GM18519 (cell line): ENCODE measurements at regions not wholly inside any gene's neighbourhood (a gene's known extent, or its start where the extent isn't known, plus 50 kb on each side); places are given as distances from the start of the nearest gene placed in this dataset.
"Not testable (repeated sequence)": the region's sequence is repeated elsewhere in the genome, so short reads cannot be mapped to it uniquely, and the experiment has no call there.

ENCODE experiments used
- ATAC-seq: cut with Tn5 transposase; IDR thresholded peaks from one replicate; pipeline ENCODE4 v1.9.1; 2021; ENCODE audit warnings: mild to moderate bottlenecking, moderate library complexity; ENCODE audit not compliant: unreplicated experiment, low FRiP score

- peak; percentile 28 for ATAC-seq
Observed at GRCh38 chr1:80640978-80641377, 1159.8 kb upstream of the ADGRL2 start.

DNA sequence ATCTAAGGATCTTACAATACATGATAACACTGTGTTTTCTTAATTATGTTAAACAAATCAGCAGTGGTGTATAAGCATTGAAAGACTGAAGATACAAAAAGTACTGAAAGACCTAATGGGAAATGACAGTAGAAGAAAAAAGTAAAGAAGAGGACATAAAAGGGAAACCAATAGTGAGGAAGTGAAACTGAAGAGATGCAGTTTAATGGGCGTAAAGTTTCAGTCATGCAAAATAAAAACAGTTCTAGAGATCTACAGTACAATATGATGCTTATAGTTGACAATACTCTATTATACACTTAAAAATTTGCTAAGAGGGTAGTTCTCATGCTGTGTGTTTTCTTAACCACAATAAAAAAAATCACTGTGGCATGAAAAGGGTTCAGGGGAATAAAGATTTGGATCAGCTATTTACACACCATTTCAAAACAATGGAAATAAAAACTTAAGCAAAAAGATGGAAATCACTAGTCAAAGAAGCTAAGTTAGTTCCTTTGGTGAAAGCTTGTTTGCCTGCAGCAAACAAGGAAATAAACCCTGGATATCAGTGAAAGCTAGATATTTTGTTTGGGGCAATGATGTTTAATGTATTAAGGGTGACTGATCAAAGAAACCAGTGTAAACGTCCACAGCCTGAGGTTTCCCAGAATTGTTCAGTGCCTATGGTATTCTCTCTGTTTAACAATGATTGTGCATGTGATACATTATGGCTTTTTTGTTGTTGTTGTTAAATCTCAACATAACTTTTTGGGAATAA is 1160.8 kb upstream of the ADGRL2 start:
- ATAC-seq: peak; percentile 98

DNA sequence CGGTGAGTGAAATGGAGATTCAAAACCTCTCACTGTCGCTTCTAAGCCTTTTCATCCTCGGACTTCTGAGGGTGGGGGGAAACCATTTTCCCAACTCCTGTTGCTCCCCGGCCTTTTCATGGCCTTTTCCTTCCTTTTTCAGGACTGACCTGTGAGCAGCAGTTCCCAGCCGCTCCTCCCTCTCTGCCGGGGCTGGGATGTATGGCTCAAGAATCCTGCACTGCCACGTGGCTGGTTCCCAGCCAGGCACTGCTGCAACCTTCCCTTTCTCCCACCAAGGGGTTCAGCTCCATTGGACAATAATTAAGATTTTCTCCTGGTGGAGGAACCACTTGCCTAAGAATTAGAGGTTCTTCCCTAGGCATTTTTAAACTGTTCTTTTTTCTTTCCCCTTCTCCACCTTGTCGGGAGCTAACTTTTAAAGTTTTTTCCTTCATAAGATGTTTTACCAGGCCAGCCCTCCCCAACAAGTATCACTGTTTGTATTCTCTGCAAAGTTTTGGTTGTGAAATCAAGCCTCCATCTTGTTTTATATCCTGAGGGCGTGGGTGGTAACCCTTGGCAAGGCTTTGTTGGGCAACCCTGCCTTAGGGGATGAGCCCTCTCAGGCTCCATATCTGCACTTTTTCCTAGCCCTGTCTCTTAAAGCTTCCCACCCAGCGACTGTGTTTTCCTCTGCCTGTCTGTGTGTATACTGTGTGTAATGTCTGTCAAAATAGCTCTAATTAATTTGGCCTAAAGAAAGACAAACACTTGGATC is 1166.6 kb upstream of the ADGRL2 start:
- no peak for ATAC-seq

GRCh38 chr1:80632284-80632683 is 1168.5 kb upstream of the ADGRL2 start:
- ATAC-seq: no peak

DNA sequence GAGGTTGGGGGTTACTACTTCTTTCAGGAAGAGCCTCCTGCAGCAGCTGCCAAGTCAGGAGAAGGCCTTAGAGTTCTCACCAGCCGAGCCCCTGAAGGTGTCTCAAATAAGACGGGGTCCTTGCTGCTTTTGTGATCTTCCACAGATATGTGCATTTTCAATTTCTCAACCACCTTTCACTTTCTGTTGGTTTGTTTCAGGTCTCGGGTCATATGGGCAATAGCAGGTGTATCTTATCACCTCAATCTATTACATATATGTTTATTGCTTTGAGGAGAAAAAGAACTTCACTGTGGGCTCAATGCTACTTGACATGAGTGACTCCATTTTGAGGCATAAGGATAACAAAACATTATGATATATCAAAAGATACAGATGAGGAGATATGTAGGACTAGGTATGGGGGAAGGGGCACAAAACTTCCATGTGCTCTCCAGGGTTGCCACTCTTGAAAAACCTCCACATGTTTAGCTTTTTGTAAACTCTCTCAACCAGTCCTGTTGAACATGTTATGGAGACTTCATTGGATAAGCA is 1171.4 kb upstream of the ADGRL2 start:
- peak; percentile 55 for ATAC-seq

DNA sequence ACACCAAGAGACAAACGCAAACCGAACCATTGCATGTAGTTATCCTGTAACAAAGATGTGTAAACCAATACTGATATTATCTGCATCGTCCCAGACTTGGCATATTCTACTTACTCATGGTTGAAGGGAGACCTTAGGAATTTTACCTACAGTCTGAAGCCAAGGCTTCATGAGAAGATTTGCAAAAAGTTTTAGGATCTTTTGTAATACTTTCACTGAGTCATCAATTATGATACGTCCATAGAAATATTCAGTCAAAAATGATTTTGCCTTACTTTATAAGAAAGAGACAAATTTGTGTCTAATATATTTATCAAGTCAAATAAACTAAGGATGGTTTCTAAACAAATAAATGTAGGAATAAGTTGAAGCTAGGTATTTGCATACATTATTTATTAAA is 1176.1 kb upstream of the ADGRL2 start:
- no peak for ATAC-seq

DNA sequence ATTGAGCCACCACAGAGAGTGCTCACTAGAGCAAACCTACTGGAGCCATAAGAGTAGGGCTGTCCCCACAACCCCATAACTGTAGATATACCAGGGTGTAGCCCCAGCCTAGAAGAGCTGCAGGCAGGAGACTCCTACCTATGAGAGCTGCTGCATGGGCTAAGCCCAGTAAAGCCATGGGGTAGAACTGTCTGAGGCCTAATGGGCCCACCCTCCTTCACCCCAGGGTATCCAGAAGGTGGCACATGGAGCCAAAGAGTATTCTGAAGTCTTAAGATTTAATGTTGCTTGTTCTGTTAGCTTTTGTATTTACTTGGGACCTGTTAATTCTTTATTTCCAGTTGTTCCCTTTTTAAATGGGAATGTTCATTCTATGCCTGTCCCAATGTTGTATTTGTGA is 1193.7 kb upstream of the ADGRL2 start:
- ATAC-seq: no peak

DNA sequence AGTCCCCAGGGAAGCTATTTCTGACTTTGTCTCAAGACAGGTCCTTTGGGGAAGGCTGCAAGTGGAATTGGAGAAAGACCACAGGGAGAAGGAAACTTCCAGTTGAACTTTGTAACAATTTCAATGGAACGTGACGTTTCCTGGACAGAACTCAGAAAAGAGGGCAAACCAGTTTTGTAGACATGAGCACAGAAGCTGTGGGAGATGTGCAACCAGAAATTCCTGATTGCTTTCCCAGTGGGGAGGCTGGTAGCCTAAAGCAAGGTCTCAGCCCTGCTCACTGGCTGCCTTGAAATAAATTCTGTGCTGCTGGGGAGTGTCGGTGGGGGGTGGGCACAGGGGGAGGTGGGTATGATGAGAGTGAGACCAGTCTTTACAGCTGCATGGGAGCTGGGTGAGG is 1206.7 kb upstream of the ADGRL2 start:
- no peak for ATAC-seq

DNA sequence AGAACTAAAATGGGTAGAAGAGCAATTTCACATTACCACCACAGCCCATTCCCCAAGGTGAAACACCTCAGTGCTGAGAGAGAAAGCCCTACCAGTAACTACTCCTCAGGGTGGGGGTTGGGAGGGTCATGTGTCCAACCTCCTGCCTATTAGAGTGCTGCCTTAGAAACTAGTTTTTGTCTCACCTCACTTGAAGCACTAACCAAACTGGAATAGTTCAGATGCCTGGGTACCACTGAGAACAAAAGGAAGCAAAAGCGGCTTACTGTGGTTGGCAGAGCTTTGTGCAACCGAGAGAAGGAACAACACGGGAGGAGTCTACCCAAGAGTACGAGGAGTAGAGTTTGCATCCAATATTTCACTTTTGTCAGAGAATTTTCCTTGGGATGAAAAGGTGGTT is 1207.5 kb upstream of the ADGRL2 start:
- no peak for ATAC-seq

DNA sequence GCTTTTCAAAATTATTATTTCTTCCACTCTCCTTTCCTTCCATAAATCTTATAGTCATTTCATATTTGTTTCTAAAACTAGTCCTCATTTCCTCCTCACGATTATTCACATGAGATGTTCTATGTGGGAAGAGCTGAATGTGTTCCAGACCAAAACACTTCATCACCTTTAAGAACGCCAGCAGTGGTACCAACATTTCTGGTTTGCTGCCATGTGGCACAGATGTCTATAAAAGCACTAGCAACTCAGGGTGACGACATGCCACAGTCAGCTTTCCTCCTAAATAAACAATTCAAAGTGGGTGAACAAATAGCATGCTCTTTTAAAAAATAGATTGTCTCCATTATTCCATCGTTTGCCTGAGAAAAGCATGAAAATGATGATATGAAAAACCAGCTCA is 1217.8 kb upstream of the ADGRL2 start:
- ATAC-seq: no peak

DNA sequence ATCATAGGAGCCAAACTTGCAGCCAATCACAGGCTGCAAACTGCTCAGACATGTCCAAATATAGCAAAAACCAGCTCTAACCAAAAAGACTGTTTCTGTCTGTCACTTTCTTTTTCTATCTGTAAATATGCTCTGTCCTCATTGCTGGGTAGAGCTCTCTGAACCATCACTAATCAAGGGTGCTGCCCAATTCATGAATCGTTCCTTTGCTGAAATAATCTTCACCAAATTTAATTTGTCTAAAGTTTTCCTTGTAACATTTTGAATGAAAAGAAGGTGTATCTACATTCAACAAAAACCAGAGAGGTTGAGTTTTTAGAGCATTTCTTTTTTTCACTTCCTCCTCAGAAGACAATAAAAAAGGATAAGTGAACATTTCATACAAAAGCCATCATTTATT is 1221.7 kb upstream of the ADGRL2 start:
- no peak for ATAC-seq

DNA sequence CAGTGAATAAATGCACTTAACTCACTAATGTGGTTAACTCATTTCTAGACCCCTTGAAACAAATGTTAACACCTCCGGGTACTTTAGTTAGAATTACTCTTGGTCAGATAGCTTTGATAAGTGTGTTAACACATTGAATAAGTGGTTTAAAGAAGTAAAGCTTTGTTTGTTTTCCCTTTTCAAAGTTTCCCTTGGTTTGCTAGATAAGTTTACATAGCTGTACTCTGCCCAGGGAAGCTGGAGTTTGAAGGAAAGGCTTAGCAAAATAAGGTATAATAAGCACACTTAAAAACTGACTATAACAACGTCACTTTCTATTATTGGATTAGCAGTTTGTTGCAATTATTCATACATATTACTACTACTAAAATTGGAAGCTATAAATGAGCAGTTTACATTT is 1233.9 kb upstream of the ADGRL2 start:
- no peak for ATAC-seq

- no peak for ATAC-seq
Observed at GRCh38 chr1:80566123-80566522, 1234.6 kb upstream of the ADGRL2 start.

- ATAC-seq: no peak
Observed at GRCh38 chr1:80565406-80565805, 1235.3 kb upstream of the ADGRL2 start.

GRCh38 chr1:80542231-80542630 is 1258.5 kb upstream of the ADGRL2 start:
- ATAC-seq: no peak

DNA sequence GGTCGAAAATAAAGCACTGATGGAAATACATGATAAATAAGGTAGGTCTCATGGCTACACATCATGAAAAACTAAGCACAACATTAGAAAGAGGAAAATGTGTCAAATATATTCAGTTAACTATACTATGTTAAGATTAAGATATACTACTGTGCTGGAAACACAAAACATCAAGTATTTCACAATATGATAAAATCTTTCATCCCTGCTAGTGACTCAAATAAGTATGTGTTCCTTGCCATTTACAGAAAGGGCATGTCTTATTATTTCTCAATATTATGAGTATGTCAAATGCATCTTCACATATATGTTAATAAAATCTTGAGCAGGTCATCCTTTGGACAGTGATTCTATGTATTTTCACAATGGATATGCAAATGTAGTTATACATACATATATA is 1260.1 kb upstream of the ADGRL2 start:
- no peak for ATAC-seq

GRCh38 chr1:80540149-80540548 is 1260.6 kb upstream of the ADGRL2 start:
- ATAC-seq: no peak

DNA sequence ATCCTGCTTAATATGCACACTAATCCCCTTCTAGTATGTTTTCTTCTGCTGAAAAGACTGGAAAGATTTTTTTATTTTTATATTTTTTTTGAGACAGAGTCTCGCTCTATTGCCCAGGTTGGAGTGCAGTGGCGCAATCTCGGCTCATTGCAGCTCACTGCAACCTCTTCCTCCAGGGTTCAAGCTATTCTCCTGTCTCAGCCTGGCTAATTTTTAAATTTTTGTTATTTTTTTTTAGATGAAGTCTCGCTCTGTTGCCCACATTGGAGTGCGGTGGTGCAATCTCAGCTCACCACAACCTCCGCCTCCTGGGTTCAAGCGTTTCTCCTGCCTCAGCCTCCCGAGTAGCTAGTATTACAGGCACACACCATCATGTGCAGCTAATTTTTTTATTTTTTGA is 1261.4 kb upstream of the ADGRL2 start:
- ATAC-seq: not testable (repeated sequence)

- ATAC-seq: no peak
Observed at GRCh38 chr1:80536461-80536860, 1264.3 kb upstream of the ADGRL2 start.

GRCh38 chr1:80535466-80535865 is 1265.3 kb upstream of the ADGRL2 start:
- ATAC-seq: no peak

- no peak for ATAC-seq
Observed at GRCh38 chr1:80534606-80535360, 1266.0 kb upstream of the ADGRL2 start.
